SK-N-SH (cell line): ENCODE measurements at regions not wholly inside any gene's neighbourhood (a gene's known extent, or its start where the extent isn't known, plus 50 kb on each side); places are given as distances from the start of the nearest gene placed in this dataset.

Source experiments
- CTCF ChIA-PET: fragments of 300-600, 350-600 bp; formaldehyde crosslinking; extraction: SDS; loops from one replicate; lab custom pipeline; 2021; lab: Yijun Ruan, JAX
- POLR2A ChIA-PET: fragments of 350-600 bp; sonication (Branson Sonifier 250); formaldehyde crosslinking; extraction: SDS; loops from one replicate; lab custom pipeline; 2020; ENCODE audit warnings: antibody characterized with exemption, inconsistent platforms; lab: Yijun Ruan, JAX
- DNase-seq: peaks from one replicate; pipeline ENCODE4 v3.0.0; 2012
- H2AFZ ChIP-seq: fragments of 200-600 bp; sonication (generic); 2 replicates; pipeline ENCODE4 v1.8.1; 2016; ENCODE audit warnings: antibody characterized with exemption, mild to moderate bottlenecking, low read depth
- H3F3A ChIP-seq: fragments of 200-600 bp; sonication (generic); replicated peaks from 2 replicates; pipeline ENCODE3; 2016; ENCODE audit warnings: antibody characterized with exemption, mild to moderate bottlenecking; ENCODE audit not compliant: insufficient read depth
- H3K27ac ChIP-seq, 2 experiments: fragments of 200-500 bp in 1 of 2; fragments of 200-600 bp in 1 of 2; sonication (Bioruptor generic) in 1 of 2; sonication (generic), shearing (Covaris generic) in 1 of 2; 2 replicates each; pipeline versions ENCODE4 v1.5.1 to v1.6.1; 2014 to 2016; ENCODE audit warnings: low read depth in 2 of 2, inconsistent platforms in 1 of 2, low read length in 1 of 2, mild to moderate bottlenecking in 1 of 2, mixed read lengths in 1 of 2
- H3K27me3 ChIP-seq: fragments of 200-600 bp; sonication (generic), shearing (Covaris generic); 2 replicates; pipeline ENCODE4 v1.6.1; 2016; ENCODE audit warnings: mixed run types; ENCODE audit not compliant: insufficient read depth
- H3K36me3 ChIP-seq, 2 experiments: fragments of 200-500 bp in 1 of 2; fragments of 200-600 bp in 1 of 2; sonication (Bioruptor generic) in 1 of 2; sonication (generic) in 1 of 2; replicated peaks in 1 of 2; 2 replicates each; pipeline versions ENCODE3 to v1.5.1; 2014 to 2016; ENCODE audit warnings: low read length in 1 of 2, mild to moderate bottlenecking in 1 of 2; ENCODE audit not compliant: insufficient read depth in 2 of 2, control insufficient read depth in 1 of 2
- H3K4me1 ChIP-seq, 2 experiments: fragments of 200-500 bp in 1 of 2; fragments of 200-600 bp in 1 of 2; sonication (Bioruptor generic) in 1 of 2; sonication (generic), shearing (Covaris generic) in 1 of 2; 2 replicates each; pipeline versions ENCODE4 v1.5.1 to v1.6.1; 2014 to 2016; ENCODE audit warnings: low read depth in 1 of 2, low read length in 1 of 2, mixed run types in 1 of 2; ENCODE audit not compliant: insufficient read depth in 2 of 2, control insufficient read depth in 1 of 2
- H3K4me2 ChIP-seq: fragments of 200-600 bp; sonication (generic), shearing (Covaris generic); 2 replicates; pipeline ENCODE4 v1.6.1; 2017; ENCODE audit warnings: mixed run types
- H3K4me3 ChIP-seq, 2 experiments: fragments of 200-500 bp in 1 of 2; fragments of 200-600 bp in 1 of 2; sonication (Bioruptor generic) in 1 of 2; sonication (generic), shearing (Covaris generic) in 1 of 2; 2 replicates each; pipeline versions ENCODE4 v1.5.1 to v1.8.1; 2014 to 2016; ENCODE audit warnings: low read depth in 2 of 2, inconsistent platforms in 1 of 2, low read length in 1 of 2, mild to moderate bottlenecking in 1 of 2, mixed read lengths in 1 of 2, moderate library complexity in 1 of 2
- H3K79me2 ChIP-seq: fragments of 200-600 bp; sonication (generic); 2 replicates; pipeline ENCODE4 v1.8.1; 2017; ENCODE audit warnings: mild to moderate bottlenecking; ENCODE audit not compliant: insufficient read depth
- H3K9ac ChIP-seq: fragments of 200-600 bp; sonication (generic); 2 replicates; pipeline ENCODE4 v1.6.1; 2017; ENCODE audit warnings: mixed run types
- H3K9me2 ChIP-seq: fragments of 200-600 bp; sonication (generic); 2 replicates; pipeline ENCODE4 v1.6.1; 2017; ENCODE audit warnings: mixed run types
- H3K9me3 ChIP-seq: fragments of 200-600 bp; sonication (generic); 2 replicates; pipeline ENCODE4 v1.6.1; 2017; ENCODE audit warnings: mixed run types, mild to moderate bottlenecking, moderate library complexity
- H4K20me1 ChIP-seq: fragments of 200-600 bp; sonication (generic); 2 replicates; pipeline ENCODE4 v1.6.1; 2017; ENCODE audit warnings: mild to moderate bottlenecking, mixed run types; ENCODE audit not compliant: insufficient read depth
- ELF1 ChIP-seq: IDR thresholded peaks from 2 replicates; pipeline ENCODE4 v1.4.0; 2012
- EP300 ChIP-seq, 2 experiments: IDR thresholded peaks; 2 replicates each; pipeline versions ENCODE4 v1.4.0 to v1.6.1; 2012; ENCODE audit warnings: borderline replicate concordance in 1 of 2, low read depth in 1 of 2, low read length in 1 of 2
- JUND ChIP-seq: IDR thresholded peaks from 2 replicates; pipeline ENCODE4 v1.4.0; 2012
- MEF2A ChIP-seq: IDR thresholded peaks from 2 replicates; pipeline ENCODE4 v1.4.0; 2012; ENCODE audit warnings: low read depth, borderline replicate concordance
- RXRA ChIP-seq: IDR thresholded peaks from 2 replicates; pipeline ENCODE4 v1.4.0; 2012; ENCODE audit warnings: low read depth, mild to moderate bottlenecking, borderline replicate concordance
- TCF12 ChIP-seq: IDR thresholded peaks from 2 replicates; pipeline ENCODE4 v1.4.0; 2012
- YY1 ChIP-seq: IDR thresholded peaks from 2 replicates; pipeline ENCODE4 v1.4.0; 2012; ENCODE audit warnings: low read depth, mild to moderate bottlenecking
- WGBS: methylation state at CpG from one replicate; pipeline ENCODE4 v1.1.6; 2017; ENCODE audit warnings: low lambda C conversion rate; 5-methylcytosine and 5-hydroxymethylcytosine counted together
- TF ChIP-seq, protein P1 (sequence below): IDR thresholded peaks from 2 replicates; pipeline ENCODE4 v1.6.1; 2012; ENCODE audit warnings: mild to moderate bottlenecking, low read depth, low read length, moderate library complexity
- TF ChIP-seq, protein P2 (sequence below): IDR thresholded peaks from 2 replicates; pipeline ENCODE4; 2012
- TF ChIP-seq, protein P3 (sequence below): fragments of 150-350 bp; IDR thresholded peaks from 2 replicates; pipeline ENCODE4 v1.6.1; 2016; ENCODE audit warnings: mild to moderate bottlenecking, low read depth, low read length
- TF ChIP-seq, protein P4 (sequence below): IDR thresholded peaks from 2 replicates; pipeline ENCODE4 v1.4.0; 2012; ENCODE audit warnings: low read depth

DNA sequence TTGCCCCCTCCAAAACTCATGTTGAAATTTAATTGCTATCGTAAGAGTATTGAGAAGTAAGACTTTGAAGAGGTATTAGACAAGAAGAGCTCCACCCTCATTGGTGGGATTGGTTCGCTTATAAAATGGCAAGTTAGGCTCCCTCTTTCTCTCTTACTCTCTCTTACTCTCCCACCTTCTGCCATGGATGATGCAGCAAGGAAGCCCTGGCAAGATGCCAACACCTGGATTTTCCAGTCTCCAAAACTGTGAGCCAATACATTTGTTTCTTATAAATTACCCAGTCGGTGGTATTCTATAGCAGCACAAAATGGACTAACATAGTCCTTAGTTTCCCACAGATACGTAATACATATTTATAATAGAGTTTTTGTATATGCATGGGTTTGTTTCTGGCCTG, 119.4 kb downstream of the DDIT4L start:
- Histone ChIP-seq H4K20me1 (no peaks in the 10 kb centered on the region), H3K27me3 (no peaks in the 10 kb centered on the region), H3K9me2 (no peaks in the 10 kb centered on the region), H3K4me3 (no peak overlapping the region), H3K4me2 (no peak overlapping the region), H3K27ac (no peak overlapping the region), H3K36me3 (no peaks in the 10 kb centered on the region), H3K9me3 (no peaks in the 10 kb centered on the region), H3F3A (no peaks in the 10 kb centered on the region), H2AFZ (no peak overlapping the region), H3K79me2 (no peaks in the 10 kb centered on the region), H3K9ac (no peak overlapping the region), H3K4me1 (no peaks in the 10 kb centered on the region)
- CTCF ChIA-PET: no interaction called here
- POLR2A ChIA-PET: no interaction called here
- DNase-seq: no peak
- WGBS: 83% methylated on average over 4 of the region's 4 CpGs
- TF ChIP-seq YY1: no peak
- no peak for TF ChIP-seq JUND

DNA sequence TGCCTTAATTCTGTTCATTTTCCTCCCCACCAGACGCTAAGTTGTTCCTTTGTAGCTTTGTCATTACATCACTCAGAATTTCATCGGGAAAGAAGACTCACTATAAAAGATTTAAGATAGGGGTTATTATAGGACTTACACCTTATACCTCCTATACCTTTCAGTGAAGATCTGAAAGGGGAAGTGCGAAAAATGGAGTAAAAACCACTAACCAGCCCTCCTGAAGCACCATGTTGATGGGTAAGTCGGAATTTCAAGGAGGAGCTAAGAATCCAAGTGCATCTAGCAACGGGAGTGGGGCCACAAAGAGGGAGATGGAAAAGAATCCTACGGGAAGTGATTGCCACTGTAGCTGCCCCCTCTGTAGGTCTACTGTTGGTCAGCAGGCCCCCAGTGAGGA, 119.1 kb upstream of the H2AZ1 start:
- ChIA-PET CTCF (interaction anchor here (1.4 to 4.7 kb wide), 3 partner anchors 10 to 71 kb away, joined by 3 to 23 read pairs (median 9); no protein-coding TSS in a partner anchor), POLR2A (no interaction called here)
- Histone ChIP-seq H4K20me1 (no peaks in the 10 kb centered on the region), H3K9me2 (no peaks in the 10 kb centered on the region), H2AFZ (no peak overlapping the region), H3K4me3 (no peak overlapping the region), H3K27ac (no peak overlapping the region), H3K9ac (no peak overlapping the region), H3K79me2 (no peaks in the 10 kb centered on the region), H3K27me3 (no peaks in the 10 kb centered on the region), H3K9me3 (no peaks in the 10 kb centered on the region), H3K4me1 (no peaks in the 10 kb centered on the region), H3K36me3 (no peaks in the 10 kb centered on the region), H3K4me2 (no peak overlapping the region), H3F3A (no peaks in the 10 kb centered on the region)
- DNase-seq: no peak
- 73% methylated on average over 6 of the region's 6 CpGs for WGBS
- TF ChIP-seq MEF2A (no peak), ELF1 (no peak), YY1 (no peak), EP300 (IDR thresholded peaks at IDR 0.05; ENCODE audit: borderline replicate concordance in 1 of 2, low read depth in 1 of 2, low read length in 1 of 2) (no peak)
- TF ChIP-seq, protein P1, sequence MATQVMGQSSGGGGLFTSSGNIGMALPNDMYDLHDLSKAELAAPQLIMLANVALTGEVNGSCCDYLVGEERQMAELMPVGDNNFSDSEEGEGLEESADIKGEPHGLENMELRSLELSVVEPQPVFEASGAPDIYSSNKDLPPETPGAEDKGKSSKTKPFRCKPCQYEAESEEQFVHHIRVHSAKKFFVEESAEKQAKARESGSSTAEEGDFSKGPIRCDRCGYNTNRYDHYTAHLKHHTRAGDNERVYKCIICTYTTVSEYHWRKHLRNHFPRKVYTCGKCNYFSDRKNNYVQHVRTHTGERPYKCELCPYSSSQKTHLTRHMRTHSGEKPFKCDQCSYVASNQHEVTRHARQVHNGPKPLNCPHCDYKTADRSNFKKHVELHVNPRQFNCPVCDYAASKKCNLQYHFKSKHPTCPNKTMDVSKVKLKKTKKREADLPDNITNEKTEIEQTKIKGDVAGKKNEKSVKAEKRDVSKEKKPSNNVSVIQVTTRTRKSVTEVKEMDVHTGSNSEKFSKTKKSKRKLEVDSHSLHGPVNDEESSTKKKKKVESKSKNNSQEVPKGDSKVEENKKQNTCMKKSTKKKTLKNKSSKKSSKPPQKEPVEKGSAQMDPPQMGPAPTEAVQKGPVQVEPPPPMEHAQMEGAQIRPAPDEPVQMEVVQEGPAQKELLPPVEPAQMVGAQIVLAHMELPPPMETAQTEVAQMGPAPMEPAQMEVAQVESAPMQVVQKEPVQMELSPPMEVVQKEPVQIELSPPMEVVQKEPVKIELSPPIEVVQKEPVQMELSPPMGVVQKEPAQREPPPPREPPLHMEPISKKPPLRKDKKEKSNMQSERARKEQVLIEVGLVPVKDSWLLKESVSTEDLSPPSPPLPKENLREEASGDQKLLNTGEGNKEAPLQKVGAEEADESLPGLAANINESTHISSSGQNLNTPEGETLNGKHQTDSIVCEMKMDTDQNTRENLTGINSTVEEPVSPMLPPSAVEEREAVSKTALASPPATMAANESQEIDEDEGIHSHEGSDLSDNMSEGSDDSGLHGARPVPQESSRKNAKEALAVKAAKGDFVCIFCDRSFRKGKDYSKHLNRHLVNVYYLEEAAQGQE: no peak

DNA sequence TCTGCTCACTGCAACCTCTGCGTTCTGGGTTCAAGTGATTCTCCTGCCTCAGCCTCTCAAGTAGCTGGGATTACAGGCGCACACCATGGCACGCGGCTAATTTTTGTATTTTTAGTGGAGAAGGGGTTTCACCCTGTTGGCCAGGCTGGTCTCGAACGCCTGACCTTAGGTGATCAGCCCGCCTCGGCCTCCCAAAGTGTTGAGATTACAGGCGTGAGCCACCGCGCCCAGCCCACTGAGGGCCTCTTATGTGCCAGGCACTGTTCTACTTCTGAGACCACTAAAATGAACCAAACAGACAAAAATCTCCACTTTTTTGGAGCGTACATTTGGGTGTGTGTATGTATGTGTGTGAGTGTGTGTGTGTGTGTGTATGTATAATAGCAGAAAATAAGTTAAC, 117.2 kb upstream of the H2AZ1 start:
- Histone ChIP-seq H3K9ac (no peak overlapping the region), H3K36me3 (no peaks in the 10 kb centered on the region), H3K27ac (no peak overlapping the region), H3K4me1 (peaks cover 0 to 7% of the 10 kb centered on the region in 2 experiments; a peak in 3 of 4 replicates), H3K79me2 (no peaks in the 10 kb centered on the region), H3K4me2 (no peak overlapping the region), H3F3A (no peaks in the 10 kb centered on the region), H3K9me3 (no peaks in the 10 kb centered on the region), H2AFZ (no peak overlapping the region), H3K9me2 (no peaks in the 10 kb centered on the region), H4K20me1 (no peaks in the 10 kb centered on the region), H3K4me3 (no peak overlapping the region), H3K27me3 (no peaks in the 10 kb centered on the region)
- ChIA-PET POLR2A (interaction anchor here (0.8 kb wide), 1 partner anchor 11 kb away, joined by 3 read pairs; no protein-coding TSS in a partner anchor), CTCF (interaction anchor here (0.9 to 4.7 kb wide), 3 partner anchors 26 to 69 kb away, joined by 5 to 23 read pairs (median 7); no protein-coding TSS in a partner anchor)
- DNase-seq: no peak
- WGBS: 79% methylated on average over 12 of the region's 12 CpGs
- TF ChIP-seq, protein P2, sequence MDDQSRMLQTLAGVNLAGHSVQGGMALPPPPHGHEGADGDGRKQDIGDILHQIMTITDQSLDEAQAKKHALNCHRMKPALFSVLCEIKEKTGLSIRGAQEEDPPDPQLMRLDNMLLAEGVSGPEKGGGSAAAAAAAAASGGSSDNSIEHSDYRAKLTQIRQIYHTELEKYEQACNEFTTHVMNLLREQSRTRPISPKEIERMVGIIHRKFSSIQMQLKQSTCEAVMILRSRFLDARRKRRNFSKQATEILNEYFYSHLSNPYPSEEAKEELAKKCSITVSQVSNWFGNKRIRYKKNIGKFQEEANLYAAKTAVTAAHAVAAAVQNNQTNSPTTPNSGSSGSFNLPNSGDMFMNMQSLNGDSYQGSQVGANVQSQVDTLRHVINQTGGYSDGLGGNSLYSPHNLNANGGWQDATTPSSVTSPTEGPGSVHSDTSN: no peak
- TF ChIP-seq RXRA (no peak), MEF2A (no peak), TCF12 (no peak), EP300 (IDR thresholded peaks at IDR 0.05; ENCODE audit: borderline replicate concordance in 1 of 2, low read depth in 1 of 2, low read length in 1 of 2) (no peak), JUND (no peak)
- TF ChIP-seq, protein P3, sequence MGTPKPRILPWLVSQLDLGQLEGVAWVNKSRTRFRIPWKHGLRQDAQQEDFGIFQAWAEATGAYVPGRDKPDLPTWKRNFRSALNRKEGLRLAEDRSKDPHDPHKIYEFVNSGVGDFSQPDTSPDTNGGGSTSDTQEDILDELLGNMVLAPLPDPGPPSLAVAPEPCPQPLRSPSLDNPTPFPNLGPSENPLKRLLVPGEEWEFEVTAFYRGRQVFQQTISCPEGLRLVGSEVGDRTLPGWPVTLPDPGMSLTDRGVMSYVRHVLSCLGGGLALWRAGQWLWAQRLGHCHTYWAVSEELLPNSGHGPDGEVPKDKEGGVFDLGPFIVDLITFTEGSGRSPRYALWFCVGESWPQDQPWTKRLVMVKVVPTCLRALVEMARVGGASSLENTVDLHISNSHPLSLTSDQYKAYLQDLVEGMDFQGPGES: no peak
- TF ChIP-seq, protein P4, sequence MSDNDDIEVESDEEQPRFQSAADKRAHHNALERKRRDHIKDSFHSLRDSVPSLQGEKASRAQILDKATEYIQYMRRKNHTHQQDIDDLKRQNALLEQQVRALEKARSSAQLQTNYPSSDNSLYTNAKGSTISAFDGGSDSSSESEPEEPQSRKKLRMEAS: no peak
- TF ChIP-seq, protein P1: no peak
